ENCODE measurements at regions not wholly inside any gene's neighbourhood (a gene's known extent, or its start where the extent isn't known, plus 50 kb on each side); places are given as distances from the start of the nearest gene placed in this dataset.

GRCh38 chr7:35399840-35400239 is 145.9 kb upstream of the TBX20 start:
- CTCF ChIA-PET, result no interaction called here
- Mint-ChIP-seq H3K9me3 (ENCODE audit: unreplicated experiment) (no peaks in the 10 kb centered on the region), H3K4me3 (ENCODE audit: unreplicated experiment) (no peak overlapping the region), H3K27me3 (ENCODE audit: insufficient read depth, unreplicated experiment) (peaks cover 17% of the 10 kb centered on the region), H3K4me1 (ENCODE audit: low read depth, unreplicated experiment) (no peaks in the 10 kb centered on the region), H3K27ac (ENCODE audit: unreplicated experiment) (no peak overlapping the region), H3K36me3 (ENCODE audit: insufficient read depth, unreplicated experiment) (no peaks in the 10 kb centered on the region)
- no TSS peak for BruUV-seq (replicated peaks)
- Histone ChIP-seq H3K27me3 (replicated peaks; ENCODE audit: control insufficient read depth, insufficient read depth, low read length) (no peaks in the 10 kb centered on the region), H3K4me3 (ENCODE audit: low read depth, low read length) (no peak overlapping the region), H3K36me3 (ENCODE audit: control insufficient read depth, insufficient read depth, low read length) (no peaks in the 10 kb centered on the region), H3K9me3 (no peaks in the 10 kb centered on the region), H3K4me1 (no peaks in the 10 kb centered on the region)
- POLR2A ChIA-PET, result no interaction called here
- intact Hi-C loops (cut with micrococcal nuclease; ENCODE audit: unreplicated experiment), result no loop called here
- TF ChIP-seq, protein P1, sequence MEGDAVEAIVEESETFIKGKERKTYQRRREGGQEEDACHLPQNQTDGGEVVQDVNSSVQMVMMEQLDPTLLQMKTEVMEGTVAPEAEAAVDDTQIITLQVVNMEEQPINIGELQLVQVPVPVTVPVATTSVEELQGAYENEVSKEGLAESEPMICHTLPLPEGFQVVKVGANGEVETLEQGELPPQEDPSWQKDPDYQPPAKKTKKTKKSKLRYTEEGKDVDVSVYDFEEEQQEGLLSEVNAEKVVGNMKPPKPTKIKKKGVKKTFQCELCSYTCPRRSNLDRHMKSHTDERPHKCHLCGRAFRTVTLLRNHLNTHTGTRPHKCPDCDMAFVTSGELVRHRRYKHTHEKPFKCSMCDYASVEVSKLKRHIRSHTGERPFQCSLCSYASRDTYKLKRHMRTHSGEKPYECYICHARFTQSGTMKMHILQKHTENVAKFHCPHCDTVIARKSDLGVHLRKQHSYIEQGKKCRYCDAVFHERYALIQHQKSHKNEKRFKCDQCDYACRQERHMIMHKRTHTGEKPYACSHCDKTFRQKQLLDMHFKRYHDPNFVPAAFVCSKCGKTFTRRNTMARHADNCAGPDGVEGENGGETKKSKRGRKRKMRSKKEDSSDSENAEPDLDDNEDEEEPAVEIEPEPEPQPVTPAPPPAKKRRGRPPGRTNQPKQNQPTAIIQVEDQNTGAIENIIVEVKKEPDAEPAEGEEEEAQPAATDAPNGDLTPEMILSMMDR (IDR thresholded peaks at IDR 0.05; ENCODE audit: insufficient read depth in 1 of 2, low read depth in 1 of 2, low read length in 1 of 2, severe bottlenecking in 1 of 2, unreplicated experiment in 1 of 2), result no peak
- no peak for DNase-seq

DNA sequence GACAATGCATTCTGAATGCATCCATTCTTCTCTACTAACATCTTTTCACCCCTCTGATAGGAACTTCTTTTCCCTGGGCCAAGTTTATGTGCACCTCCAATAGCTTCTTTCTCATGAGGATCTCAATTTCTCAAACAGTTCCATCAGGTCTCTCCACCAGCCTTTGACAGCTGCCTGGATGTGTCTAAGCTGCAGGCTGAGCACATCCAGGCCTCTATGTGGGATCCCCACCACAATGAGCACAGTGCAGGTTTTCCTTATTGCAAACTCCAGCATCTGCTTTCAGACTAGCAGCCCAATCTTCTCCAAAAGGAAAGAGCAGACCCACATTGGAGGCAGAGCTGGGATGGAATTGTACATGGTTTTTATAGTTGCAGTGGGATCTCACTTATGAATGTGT is 145.3 kb upstream of the TBX20 start:
- TF ChIP-seq, protein P1 (IDR thresholded peaks at IDR 0.05; ENCODE audit: insufficient read depth in 1 of 2, low read depth in 1 of 2, low read length in 1 of 2, severe bottlenecking in 1 of 2, unreplicated experiment in 1 of 2), result no peak

GRCh38 chr7:35398518-35398917 is 144.6 kb upstream of the TBX20 start:
- BruUV-seq (replicated peaks), result no TSS peak
- H3K4me3 ChIP-seq (ENCODE audit: low read depth, low read length), result no peak overlapping the region
- no peak overlapping the region for H3K4me3 Mint-ChIP-seq (ENCODE audit: unreplicated experiment)
- H3K4me1 ChIP-seq, result no peaks in the 10 kb centered on the region
- no peak overlapping the region for H3K27ac Mint-ChIP-seq (ENCODE audit: unreplicated experiment)
- H3K36me3 Mint-ChIP-seq (ENCODE audit: insufficient read depth, unreplicated experiment), result no peaks in the 10 kb centered on the region
- no peaks in the 10 kb centered on the region for H3K9me3 Mint-ChIP-seq (ENCODE audit: unreplicated experiment)
- no peak for DNase-seq
- H3K27me3 Mint-ChIP-seq (ENCODE audit: insufficient read depth, unreplicated experiment), result peaks cover 18% of the 10 kb centered on the region
- H3K27me3 ChIP-seq (replicated peaks; ENCODE audit: control insufficient read depth, insufficient read depth, low read length), result no peaks in the 10 kb centered on the region
- ChIA-PET POLR2A (no interaction called here), CTCF (no interaction called here)
- H3K4me1 Mint-ChIP-seq (ENCODE audit: low read depth, unreplicated experiment), result no peaks in the 10 kb centered on the region
- intact Hi-C loops (cut with micrococcal nuclease; ENCODE audit: unreplicated experiment), result no loop called here
- H3K9me3 ChIP-seq, result no peaks in the 10 kb centered on the region
- H3K36me3 ChIP-seq (ENCODE audit: control insufficient read depth, insufficient read depth, low read length), result no peaks in the 10 kb centered on the region
- TF ChIP-seq, protein P1 (IDR thresholded peaks at IDR 0.05; ENCODE audit: insufficient read depth in 1 of 2, low read depth in 1 of 2, low read length in 1 of 2, severe bottlenecking in 1 of 2, unreplicated experiment in 1 of 2), result no peak

More for the DNA sequence above, 145.3 kb upstream of the TBX20 start:
- no peak for DNase-seq
- no peaks in the 10 kb centered on the region for H3K27me3 ChIP-seq (replicated peaks; ENCODE audit: control insufficient read depth, insufficient read depth, low read length)
- CTCF ChIA-PET, result no interaction called here
- no peaks in the 10 kb centered on the region for H3K4me1 ChIP-seq
- POLR2A ChIA-PET, result no interaction called here
- H3K9me3 ChIP-seq, result no peaks in the 10 kb centered on the region
- Mint-ChIP-seq H3K36me3 (ENCODE audit: insufficient read depth, unreplicated experiment) (no peaks in the 10 kb centered on the region), H3K4me3 (ENCODE audit: unreplicated experiment) (no peak overlapping the region), H3K27me3 (ENCODE audit: insufficient read depth, unreplicated experiment) (peaks cover 18% of the 10 kb centered on the region), H3K9me3 (ENCODE audit: unreplicated experiment) (no peaks in the 10 kb centered on the region), H3K4me1 (ENCODE audit: low read depth, unreplicated experiment) (no peaks in the 10 kb centered on the region), H3K27ac (ENCODE audit: unreplicated experiment) (no peak overlapping the region)
- H3K36me3 ChIP-seq (ENCODE audit: control insufficient read depth, insufficient read depth, low read length), result no peaks in the 10 kb centered on the region
- BruUV-seq (replicated peaks), result no TSS peak
- intact Hi-C loops (cut with micrococcal nuclease; ENCODE audit: unreplicated experiment), result no loop called here
- H3K4me3 ChIP-seq (ENCODE audit: low read depth, low read length), result no peak overlapping the region
